ENCODE measurements at regions not wholly inside any gene's neighbourhood (a gene's known extent, or its start where the extent isn't known, plus 50 kb on each side); places are given as distances from the start of the nearest gene placed in this dataset.

GRCh38 chr1:29650476-29650875 lies 414.2 kb downstream of the PTPRU start (continued):
- no peak for TF ChIP-seq KDM1A (IDR thresholded peaks at IDR 0.05; ENCODE audit: low read depth)
- no peak for TF ChIP-seq CTCF (IDR thresholded peaks at IDR 0.05)

- CTCF ChIA-PET = no interaction called here
- no peak for FAIRE-seq
- Histone ChIP-seq H3K4me3 (no peak overlapping the region), H3K4me1 (no peaks in the 10 kb centered on the region), H3K4me2 (peak overlapping the region; percentile 14; the same call in 1 of the 3 replicates), H3K9me3 (no peaks in the 10 kb centered on the region), H3K27ac (no peak overlapping the region)
- POLR2A ChIA-PET = no interaction called here
- TF ChIP-seq NPAS2 (CRISPR knock-in tag; IDR thresholded peaks at IDR 0.05; ENCODE audit: borderline replicate concordance) (no peak), KDM5A (IDR thresholded peaks at IDR 0.05) (no peak), PBX3 (IDR thresholded peaks at IDR 0.05) (no peak), CHD4 (IDR thresholded peaks at IDR 0.05; ENCODE audit: borderline replicate concordance) (no peak), RAD21 (conservative IDR thresholded peaks at IDR 0.05 in 1 of 2, IDR thresholded peaks at IDR 0.05 in 1 of 2) (no peak)
- DNase-seq (ENCODE audit: low read depth in 1 of 2, low spot score in 1 of 2) = no peak
- ATAC-seq = no peak
- 46% methylated on average over 8 of the region's 8 CpGs for WGBS (ENCODE audit: missing lambda C conversion rate)
Measured at GRCh38 chr1:29650041-29650400, 413.7 kb downstream of the PTPRU start.

GRCh38 chr1:29649189-29650040 lies 413.1 kb downstream of the PTPRU start:
- FAIRE-seq (no peak), DNase-seq (ENCODE audit: low read depth in 1 of 2, low spot score in 1 of 2) (peak in 1 of 2 experiments; percentile 22), ATAC-seq (peak in 1 of 2 experiments; percentile 38; a peak in 2 of 6 replicates)
- POLR2A ChIA-PET = no interaction called here
- Histone ChIP-seq H3K9me3 (no peaks in the 10 kb centered on the region), H3K4me1 (no peaks in the 10 kb centered on the region), H3K27ac (no peak overlapping the region), H3K4me2 (peak overlapping the region; percentile 14; the same call in 1 of the 3 replicates), H3K4me3 (no peak overlapping the region)
- CTCF ChIA-PET = interaction anchor here (0.7 kb wide), 2 partner anchors 9 to 134 kb away, joined by 3 read pairs; no protein-coding TSS in a partner anchor
- TF ChIP-seq USF2 (IDR thresholded peaks at IDR 0.05) (peak; percentile 81), RCOR1 (IDR thresholded peaks at IDR 0.05; ENCODE audit: low read depth, low read length) (no peak)
- WGBS (ENCODE audit: missing lambda C conversion rate) = 30% methylated on average over 15 of the region's 15 CpGs

- DNase-seq (ENCODE audit: low read depth in 1 of 2, low spot score in 1 of 2) (no peak), FAIRE-seq (no peak), ATAC-seq (no peak)
- 40% methylated on average over 3 of the region's 3 CpGs for WGBS (ENCODE audit: missing lambda C conversion rate)
- Histone ChIP-seq H3K9me3 (no peaks in the 10 kb centered on the region), H3K4me1 (no peaks in the 10 kb centered on the region), H3K27ac (no peak overlapping the region), H3K4me2 (no peak overlapping the region), H3K4me3 (no peak overlapping the region)
- CTCF ChIA-PET = interaction anchor here (0.7 kb wide), 2 partner anchors 8 to 134 kb away, joined by 3 read pairs; no protein-coding TSS in a partner anchor
- no peak for TF ChIP-seq POLR2AphosphoS2 (conservative IDR thresholded peaks at IDR 0.05; ENCODE audit: low read length)
- no peak for TF ChIP-seq ZFP36 (IDR thresholded peaks at IDR 0.05; ENCODE audit: borderline replicate concordance, partially characterized antibody)
- TF ChIP-seq HDAC2 (IDR thresholded peaks at IDR 0.05) = no peak
- no peak for TF ChIP-seq HEYL (CRISPR knock-in tag; IDR thresholded peaks at IDR 0.05)
- TF ChIP-seq FOSL2 (IDR thresholded peaks at IDR 0.05) = no peak
- no peak for TF ChIP-seq FOSL2 (CRISPR knock-in tag; IDR thresholded peaks at IDR 0.05)
- TF ChIP-seq KDM1A (IDR thresholded peaks at IDR 0.05; ENCODE audit: low read depth) = no peak
- TF ChIP-seq MAZ (IDR thresholded peaks at IDR 0.05; ENCODE audit: borderline replicate concordance, low read depth, low read length) = no peak
- TF ChIP-seq BCL3 (IDR thresholded peaks at IDR 0.05) = no peak
- TF ChIP-seq JUN (IDR thresholded peaks at IDR 0.05) = no peak
- no peak for TF ChIP-seq PBX3 (IDR thresholded peaks at IDR 0.05)
- TF ChIP-seq ELK1 (IDR thresholded peaks at IDR 0.05; ENCODE audit: low read depth, low read length) = no peak
- POLR2A ChIA-PET = no interaction called here
Measured at GRCh38 chr1:29648798-29649188, 412.5 kb downstream of the PTPRU start.
